Panc1 (cell line): ENCODE measurements at regions not wholly inside any gene's neighbourhood (a gene's known extent, or its start where the extent isn't known, plus 50 kb on each side); places are given as distances from the start of the nearest gene placed in this dataset.

Source experiments
- ATAC-seq: fragments of 200-7000 bp; cut with Tn5 transposase; 2 replicates; pipeline ENCODE4 v1.9.1; 2020; ENCODE audit warnings: mild to moderate bottlenecking, moderate library complexity
- BruUV-seq: library from RNA; stranded (reverse); fragments of 400-500 nt; replicated peaks from 2 replicates; lab custom pipeline; 2021; lab: Mats Ljungman, UMichigan
- CTCF ChIA-PET: fragments of 300-600 bp; sonication (Branson Sonifier 250); formaldehyde crosslinking; loops from one replicate; lab custom pipeline; 2022; ENCODE audit warnings: antibody characterized with exemption; lab: Charles Lee
- POLR2A ChIA-PET: fragments of 300-600 bp; sonication (Branson Sonifier 250); formaldehyde crosslinking; loops from one replicate; lab custom pipeline; 2022; ENCODE audit warnings: antibody characterized with exemption; lab: Charles Lee
- DNase-seq: peaks from one replicate; pipeline ENCODE4 v3.0.0-alpha.2; 2010; ENCODE audit warnings: low read depth, low spot score
- H3K27ac ChIP-seq: 2 replicates; pipeline ENCODE4 v1.5.1; 2011; ENCODE audit warnings: mild to moderate bottlenecking, low read length, inconsistent platforms
- H3K27me3 ChIP-seq: fragments of 200-500 bp; sonication (Bioruptor generic); 2 replicates; pipeline ENCODE4 v1.6.0; 2014; ENCODE audit warnings: low read length, inconsistent platforms; ENCODE audit not compliant: control insufficient read depth, insufficient read depth
- H3K36me3 ChIP-seq: fragments of 200-500 bp; sonication (Bioruptor generic); 2 replicates; pipeline ENCODE4 v1.5.1; 2014; ENCODE audit warnings: inconsistent platforms, mild to moderate bottlenecking, low read length, moderate library complexity; ENCODE audit not compliant: control insufficient read depth, insufficient read depth
- H3K4me1 ChIP-seq: 2 replicates; pipeline ENCODE4 v1.5.1; 2011; ENCODE audit warnings: inconsistent platforms, mild to moderate bottlenecking, low read length, moderate library complexity; ENCODE audit not compliant: control insufficient read depth, insufficient read depth
- H3K4me3 ChIP-seq, 2 experiments: 2 replicates each; pipeline ENCODE4 v1.5.1; 2011 to 2012; ENCODE audit warnings: low read depth in 2 of 2, low read length in 2 of 2, mild to moderate bottlenecking in 2 of 2, inconsistent platforms in 1 of 2, moderate library complexity in 1 of 2
- H3K9me3 ChIP-seq: fragments of 200-500 bp; sonication (Bioruptor generic); 2 replicates; pipeline ENCODE4 v1.5.1; 2014; ENCODE audit warnings: low read depth, mild to moderate bottlenecking, inconsistent platforms, low read length, moderate library complexity; ENCODE audit not compliant: control insufficient read depth, insufficient read depth
- POLR2AphosphoS5 ChIP-seq: IDR thresholded peaks from 2 replicates; pipeline ENCODE4 v1.6.1; 2012; ENCODE audit warnings: mild to moderate bottlenecking, low read depth, low read length, moderate library complexity
- SIN3A ChIP-seq: IDR thresholded peaks from 2 replicates; pipeline ENCODE4 v1.6.1; 2012; ENCODE audit warnings: low read depth, mild to moderate bottlenecking, low read length, moderate library complexity, borderline replicate concordance; ENCODE audit not compliant: insufficient read depth
- TCF7L2 ChIP-seq: IDR thresholded peaks from 2 replicates; pipeline ENCODE4 v1.6.1; 2011; ENCODE audit warnings: mild to moderate bottlenecking, low read depth, low read length, inconsistent platforms
- in situ Hi-C: cut with HindIII; loops from 2 replicates; pipeline ENCODE4 v1.10.0; 2016; ENCODE audit warnings: low sequenced_read_pairs, low pct_unique_long_range_greater_than_20kb
- intact Hi-C: fragments of 100-400 bp; cut with micrococcal nuclease; formaldehyde crosslinking; loops from one replicate; pipeline ENCODE4 v1.10.0; 2022; ENCODE audit not compliant: unreplicated experiment
- TF ChIP-seq, protein P1 (sequence below), 2 experiments: IDR thresholded peaks; 2 replicates each; pipeline ENCODE4 v1.6.1; 2011 to 2012; ENCODE audit warnings: low read depth in 2 of 2, control low read depth in 1 of 2, low read length in 1 of 2, mild to moderate bottlenecking in 1 of 2, moderate library complexity in 1 of 2; ENCODE audit not compliant: insufficient read depth in 1 of 2
- TF ChIP-seq, protein P2 (sequence below): fragments of 450-650 bp; IDR thresholded peaks from 2 replicates; pipeline ENCODE4 v1.5.1; 2017; ENCODE audit warnings: mild to moderate bottlenecking

- BruUV-seq: no TSS peak
- intact Hi-C loops: no loop called here
- TF ChIP-seq TCF7L2: no peak
- TF ChIP-seq POLR2AphosphoS5: no peak
- TF ChIP-seq, protein P1, sequence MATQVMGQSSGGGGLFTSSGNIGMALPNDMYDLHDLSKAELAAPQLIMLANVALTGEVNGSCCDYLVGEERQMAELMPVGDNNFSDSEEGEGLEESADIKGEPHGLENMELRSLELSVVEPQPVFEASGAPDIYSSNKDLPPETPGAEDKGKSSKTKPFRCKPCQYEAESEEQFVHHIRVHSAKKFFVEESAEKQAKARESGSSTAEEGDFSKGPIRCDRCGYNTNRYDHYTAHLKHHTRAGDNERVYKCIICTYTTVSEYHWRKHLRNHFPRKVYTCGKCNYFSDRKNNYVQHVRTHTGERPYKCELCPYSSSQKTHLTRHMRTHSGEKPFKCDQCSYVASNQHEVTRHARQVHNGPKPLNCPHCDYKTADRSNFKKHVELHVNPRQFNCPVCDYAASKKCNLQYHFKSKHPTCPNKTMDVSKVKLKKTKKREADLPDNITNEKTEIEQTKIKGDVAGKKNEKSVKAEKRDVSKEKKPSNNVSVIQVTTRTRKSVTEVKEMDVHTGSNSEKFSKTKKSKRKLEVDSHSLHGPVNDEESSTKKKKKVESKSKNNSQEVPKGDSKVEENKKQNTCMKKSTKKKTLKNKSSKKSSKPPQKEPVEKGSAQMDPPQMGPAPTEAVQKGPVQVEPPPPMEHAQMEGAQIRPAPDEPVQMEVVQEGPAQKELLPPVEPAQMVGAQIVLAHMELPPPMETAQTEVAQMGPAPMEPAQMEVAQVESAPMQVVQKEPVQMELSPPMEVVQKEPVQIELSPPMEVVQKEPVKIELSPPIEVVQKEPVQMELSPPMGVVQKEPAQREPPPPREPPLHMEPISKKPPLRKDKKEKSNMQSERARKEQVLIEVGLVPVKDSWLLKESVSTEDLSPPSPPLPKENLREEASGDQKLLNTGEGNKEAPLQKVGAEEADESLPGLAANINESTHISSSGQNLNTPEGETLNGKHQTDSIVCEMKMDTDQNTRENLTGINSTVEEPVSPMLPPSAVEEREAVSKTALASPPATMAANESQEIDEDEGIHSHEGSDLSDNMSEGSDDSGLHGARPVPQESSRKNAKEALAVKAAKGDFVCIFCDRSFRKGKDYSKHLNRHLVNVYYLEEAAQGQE (IDR thresholded peaks at IDR 0.05; ENCODE audit: insufficient read depth in 1 of 2, low read depth in 2 of 2, low read length in 1 of 2): no peak
- TF ChIP-seq, protein P2, sequence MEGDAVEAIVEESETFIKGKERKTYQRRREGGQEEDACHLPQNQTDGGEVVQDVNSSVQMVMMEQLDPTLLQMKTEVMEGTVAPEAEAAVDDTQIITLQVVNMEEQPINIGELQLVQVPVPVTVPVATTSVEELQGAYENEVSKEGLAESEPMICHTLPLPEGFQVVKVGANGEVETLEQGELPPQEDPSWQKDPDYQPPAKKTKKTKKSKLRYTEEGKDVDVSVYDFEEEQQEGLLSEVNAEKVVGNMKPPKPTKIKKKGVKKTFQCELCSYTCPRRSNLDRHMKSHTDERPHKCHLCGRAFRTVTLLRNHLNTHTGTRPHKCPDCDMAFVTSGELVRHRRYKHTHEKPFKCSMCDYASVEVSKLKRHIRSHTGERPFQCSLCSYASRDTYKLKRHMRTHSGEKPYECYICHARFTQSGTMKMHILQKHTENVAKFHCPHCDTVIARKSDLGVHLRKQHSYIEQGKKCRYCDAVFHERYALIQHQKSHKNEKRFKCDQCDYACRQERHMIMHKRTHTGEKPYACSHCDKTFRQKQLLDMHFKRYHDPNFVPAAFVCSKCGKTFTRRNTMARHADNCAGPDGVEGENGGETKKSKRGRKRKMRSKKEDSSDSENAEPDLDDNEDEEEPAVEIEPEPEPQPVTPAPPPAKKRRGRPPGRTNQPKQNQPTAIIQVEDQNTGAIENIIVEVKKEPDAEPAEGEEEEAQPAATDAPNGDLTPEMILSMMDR: no peak
- TF ChIP-seq SIN3A: no peak
These were observed 638.9 kb downstream of the SMARCA1 start for GRCh38 chrX:128884430-128884829.

DNA sequence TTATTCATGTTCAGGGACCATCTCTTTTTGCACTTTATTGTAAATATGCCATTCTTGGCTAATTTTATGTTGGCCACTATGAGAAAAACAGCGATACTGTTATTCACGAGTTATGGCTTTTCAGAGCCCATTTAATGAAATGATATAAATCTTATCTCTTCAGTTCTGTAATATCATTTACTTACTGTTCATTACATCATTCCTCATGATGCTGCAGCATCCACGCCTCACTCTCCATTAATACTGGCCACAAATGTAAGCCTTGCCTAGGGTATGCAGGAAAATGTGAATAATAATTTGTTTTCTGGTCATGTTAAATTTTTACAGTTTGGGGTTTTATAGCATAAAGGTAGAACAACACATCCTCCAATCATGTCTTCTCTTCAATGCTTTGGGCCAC lies 639.6 kb downstream of the SMARCA1 start:
- POLR2A ChIA-PET: no interaction called here
- no peaks in the 10 kb centered on the region for H3K9me3 ChIP-seq
- in situ Hi-C loops (no loop called here), intact Hi-C loops (no loop called here)
- CTCF ChIA-PET: no interaction called here
- ATAC-seq (no peak), DNase-seq (no peak)
- no peaks in the 10 kb centered on the region for H3K27me3 ChIP-seq
- H3K36me3 ChIP-seq: no peaks in the 10 kb centered on the region
- H3K27ac ChIP-seq: no peak overlapping the region
- no peaks in the 10 kb centered on the region for H3K4me1 ChIP-seq
- H3K4me3 ChIP-seq: no peak overlapping the region
- TF ChIP-seq TCF7L2 (no peak), POLR2AphosphoS5 (no peak), SIN3A (no peak)
- TF ChIP-seq, protein P2: no peak
- TF ChIP-seq, protein P1 (IDR thresholded peaks at IDR 0.05; ENCODE audit: insufficient read depth in 1 of 2, low read depth in 2 of 2, low read length in 1 of 2): no peak
- no TSS peak for BruUV-seq

More at GRCh38 chrX:128884430-128884829, 638.9 kb downstream of the SMARCA1 start:
- CTCF ChIA-PET: no interaction called here
- POLR2A ChIA-PET: no interaction called here
- Histone ChIP-seq H3K9me3 (no peaks in the 10 kb centered on the region), H3K36me3 (no peaks in the 10 kb centered on the region), H3K4me3 (no peak overlapping the region), H3K27me3 (no peaks in the 10 kb centered on the region), H3K4me1 (no peaks in the 10 kb centered on the region), H3K27ac (no peak overlapping the region)
- DNase-seq: no peak
- no peak for ATAC-seq
- in situ Hi-C loops: no loop called here
